ENCODE measurements at regions not wholly inside any gene's neighbourhood (a gene's known extent, or its start where the extent isn't known, plus 50 kb on each side); places are given as distances from the start of the nearest gene placed in this dataset.

GRCh38 chr7:136693166-136694119 is 175.0 kb upstream of the CHRM2 start:
- peaks cover 0 to 2% of the 10 kb centered on the region in 2 donors for H3K9me3 Mint-ChIP-seq
- no peaks in the 10 kb centered on the region for H3K27me3 Mint-ChIP-seq
- no peak overlapping the region for H3K27ac Mint-ChIP-seq
- DNase-seq (no peak), ATAC-seq (replicated peaks) (no peak)
- H3K4me3 Mint-ChIP-seq, result no peak overlapping the region
- H3K36me3 Mint-ChIP-seq (ENCODE audit: insufficient read depth), result peaks cover 3% of the 10 kb centered on the region
- no peaks in the 10 kb centered on the region for H3K4me1 Mint-ChIP-seq (ENCODE audit: low read depth in 2 of 2)

- H3K9me3 Mint-ChIP-seq, result peaks cover 7% of the 10 kb centered on the region in 2 donors
Measured at GRCh38 chr7:136692221-136692620, 176.2 kb upstream of the CHRM2 start.

GRCh38 chr7:136688601-136689000 is 179.9 kb upstream of the CHRM2 start:
- Mint-ChIP-seq H3K4me1 (ENCODE audit: low read depth in 2 of 2) (no peaks in the 10 kb centered on the region), H3K4me3 (no peak overlapping the region), H3K27ac (no peak overlapping the region), H3K27me3 (no peaks in the 10 kb centered on the region), H3K36me3 (ENCODE audit: insufficient read depth) (peaks cover 3% of the 10 kb centered on the region), H3K9me3 (peaks cover 7 to 8% of the 10 kb centered on the region in 2 donors)
- DNase-seq, result no peak
- ATAC-seq (replicated peaks), result no peak

More at GRCh38 chr7:136692221-136692620, 176.2 kb upstream of the CHRM2 start:
- Mint-ChIP-seq H3K27ac (no peak overlapping the region), H3K36me3 (ENCODE audit: insufficient read depth) (peaks cover 3% of the 10 kb centered on the region), H3K4me1 (ENCODE audit: low read depth in 2 of 2) (no peaks in the 10 kb centered on the region), H3K4me3 (no peak overlapping the region), H3K27me3 (no peaks in the 10 kb centered on the region)
- DNase-seq (no peak), ATAC-seq (replicated peaks) (no peak)

GRCh38 chr7:136687693-136688322 is 180.6 kb upstream of the CHRM2 start:
- Mint-ChIP-seq H3K36me3 (ENCODE audit: insufficient read depth) (peaks cover 3% of the 10 kb centered on the region), H3K27ac (no peak overlapping the region), H3K4me3 (no peak overlapping the region), H3K9me3 (peaks cover 7 to 8% of the 10 kb centered on the region in 2 donors), H3K4me1 (ENCODE audit: low read depth in 2 of 2) (no peaks in the 10 kb centered on the region), H3K27me3 (no peaks in the 10 kb centered on the region)
- no peak for DNase-seq
- ATAC-seq (replicated peaks), result no peak

DNA sequence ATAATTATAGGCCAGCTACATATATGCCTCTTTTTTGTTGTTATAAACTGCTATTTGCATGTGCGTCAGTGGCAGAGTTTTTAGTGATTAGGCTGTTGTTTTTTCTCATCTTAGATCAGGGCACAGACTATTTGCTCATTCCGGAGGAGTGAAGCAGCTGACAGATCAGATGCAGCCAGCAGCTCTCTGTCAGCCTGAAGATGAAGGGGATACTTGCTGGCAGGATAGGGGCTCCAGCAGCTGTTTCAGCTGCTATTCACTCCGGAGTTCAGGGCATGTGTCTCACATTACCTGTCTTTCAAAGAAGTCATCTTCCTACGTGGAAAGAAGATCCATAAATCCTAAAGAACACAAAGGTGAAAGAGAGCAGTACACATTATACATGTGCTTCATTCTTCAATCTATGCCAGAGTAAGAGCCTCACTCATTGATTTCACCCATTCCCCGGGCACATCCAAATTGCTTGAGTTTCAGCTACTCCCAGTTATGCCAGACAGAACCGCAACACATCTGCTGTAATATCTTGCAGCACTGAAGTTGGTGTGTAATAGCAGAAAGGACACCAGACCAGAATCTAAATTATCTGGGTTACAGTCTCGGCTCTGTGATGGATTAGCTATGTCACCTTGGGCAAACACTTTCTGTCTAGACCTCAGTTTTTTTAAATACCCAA is 182.8 kb upstream of the CHRM2 start:
- H3K36me3 Mint-ChIP-seq (ENCODE audit: insufficient read depth), result peaks cover 3% of the 10 kb centered on the region
- no peaks in the 10 kb centered on the region for H3K27me3 Mint-ChIP-seq
- peaks cover 8 to 15% of the 10 kb centered on the region in 2 donors for H3K9me3 Mint-ChIP-seq
- H3K4me3 Mint-ChIP-seq, result no peak overlapping the region
- H3K27ac Mint-ChIP-seq, result no peak overlapping the region
- DNase-seq (no peak), ATAC-seq (replicated peaks) (no peak)
- no peaks in the 10 kb centered on the region for H3K4me1 Mint-ChIP-seq (ENCODE audit: low read depth in 2 of 2)

DNA sequence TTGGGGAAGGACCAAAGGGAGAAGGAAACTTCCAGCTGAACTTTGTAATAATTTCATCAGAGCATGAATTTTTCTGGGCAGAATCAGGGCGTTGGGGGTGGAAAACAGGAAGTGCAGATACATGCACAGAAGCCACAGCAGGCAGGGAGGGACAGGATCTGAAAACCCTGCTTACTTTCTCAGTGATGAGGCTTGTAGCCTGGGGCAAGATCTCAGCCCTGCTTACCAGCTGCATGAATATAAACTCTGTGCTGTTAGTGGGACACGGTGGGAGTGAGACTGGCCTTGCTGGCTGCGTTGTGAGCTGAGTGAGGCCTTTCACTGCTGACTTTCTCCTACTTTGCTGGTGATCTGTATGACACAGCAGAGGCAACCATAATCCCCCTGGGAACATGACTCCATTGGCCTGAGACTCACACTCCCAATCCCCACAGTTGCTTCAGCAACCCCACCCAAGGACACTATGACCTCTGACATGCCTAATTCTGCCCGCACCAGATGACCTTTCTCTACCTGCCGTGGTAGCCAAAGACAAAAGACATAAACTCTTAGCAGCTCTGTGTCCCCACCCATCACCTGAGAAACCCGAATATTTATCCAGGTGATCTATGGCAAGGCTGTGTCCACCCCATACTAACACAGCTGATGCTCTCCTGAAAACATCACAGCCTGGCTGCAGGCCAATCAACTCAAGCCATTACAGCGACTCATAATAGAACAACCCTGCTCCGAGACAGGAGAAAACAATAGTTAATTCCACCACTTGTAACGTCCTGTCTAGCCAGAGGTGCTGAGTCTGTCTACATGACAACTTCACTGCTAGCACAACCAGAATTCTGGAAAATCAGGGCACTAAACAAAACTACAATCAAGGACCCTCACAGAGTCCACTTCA is 190.7 kb upstream of the CHRM2 start:
- no peak overlapping the region for H3K4me3 Mint-ChIP-seq
- H3K36me3 Mint-ChIP-seq (ENCODE audit: insufficient read depth), result no peaks in the 10 kb centered on the region
- DNase-seq (no peak), ATAC-seq (replicated peaks) (no peak)
- H3K27ac Mint-ChIP-seq, result no peak overlapping the region
- H3K27me3 Mint-ChIP-seq, result no peaks in the 10 kb centered on the region
- H3K4me1 Mint-ChIP-seq (ENCODE audit: low read depth in 2 of 2), result no peaks in the 10 kb centered on the region
- H3K9me3 Mint-ChIP-seq, result peaks cover 8 to 25% of the 10 kb centered on the region in 2 donors

DNA sequence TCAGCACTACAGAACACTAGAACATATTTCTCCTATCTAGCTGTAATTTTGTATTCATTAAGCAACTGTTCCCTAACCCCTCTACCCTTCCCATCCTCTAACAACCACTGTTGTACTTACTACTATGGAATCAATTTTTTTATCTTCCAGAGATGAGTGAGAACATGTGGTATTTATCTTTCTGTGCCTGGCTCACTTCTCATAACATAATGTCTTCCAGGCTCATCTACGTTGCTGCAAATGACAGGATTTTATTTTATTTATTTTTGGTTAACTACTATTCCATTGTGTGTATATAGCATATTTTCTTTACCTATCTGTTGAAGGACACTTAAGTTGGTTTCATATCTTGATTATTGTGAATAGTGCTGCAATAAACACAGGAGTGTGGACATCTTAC is 200.9 kb upstream of the CHRM2 start:
- DNase-seq, result no peak
- no peaks in the 10 kb centered on the region for H3K36me3 Mint-ChIP-seq (ENCODE audit: insufficient read depth)
- no peaks in the 10 kb centered on the region for H3K4me1 Mint-ChIP-seq (ENCODE audit: low read depth in 2 of 2)
- H3K9me3 Mint-ChIP-seq, result peaks cover 7 to 10% of the 10 kb centered on the region in 2 donors
- no peak overlapping the region for H3K4me3 Mint-ChIP-seq
- no peaks in the 10 kb centered on the region for H3K27me3 Mint-ChIP-seq
- ATAC-seq (replicated peaks), result no peak
- H3K27ac Mint-ChIP-seq, result no peak overlapping the region

GRCh38 chr7:136665878-136666509 is 202.5 kb upstream of the CHRM2 start:
- DNase-seq, result no peak
- no peak overlapping the region for H3K4me3 Mint-ChIP-seq
- no peaks in the 10 kb centered on the region for H3K27me3 Mint-ChIP-seq
- peaks cover 5 to 6% of the 10 kb centered on the region in 2 donors for H3K9me3 Mint-ChIP-seq
- no peaks in the 10 kb centered on the region for H3K36me3 Mint-ChIP-seq (ENCODE audit: insufficient read depth)
- no peaks in the 10 kb centered on the region for H3K4me1 Mint-ChIP-seq (ENCODE audit: low read depth in 2 of 2)
- no peak overlapping the region for H3K27ac Mint-ChIP-seq
- ATAC-seq (replicated peaks), result no peak

GRCh38 chr7:136664537-136664936 is 203.9 kb upstream of the CHRM2 start:
- ATAC-seq (replicated peaks) (no peak), DNase-seq (no peak)
- Mint-ChIP-seq H3K27ac (no peak overlapping the region), H3K4me1 (ENCODE audit: low read depth in 2 of 2) (no peaks in the 10 kb centered on the region), H3K27me3 (no peaks in the 10 kb centered on the region), H3K36me3 (ENCODE audit: insufficient read depth) (no peaks in the 10 kb centered on the region), H3K4me3 (no peak overlapping the region), H3K9me3 (peaks cover 0 to 6% of the 10 kb centered on the region in 2 donors)

DNA sequence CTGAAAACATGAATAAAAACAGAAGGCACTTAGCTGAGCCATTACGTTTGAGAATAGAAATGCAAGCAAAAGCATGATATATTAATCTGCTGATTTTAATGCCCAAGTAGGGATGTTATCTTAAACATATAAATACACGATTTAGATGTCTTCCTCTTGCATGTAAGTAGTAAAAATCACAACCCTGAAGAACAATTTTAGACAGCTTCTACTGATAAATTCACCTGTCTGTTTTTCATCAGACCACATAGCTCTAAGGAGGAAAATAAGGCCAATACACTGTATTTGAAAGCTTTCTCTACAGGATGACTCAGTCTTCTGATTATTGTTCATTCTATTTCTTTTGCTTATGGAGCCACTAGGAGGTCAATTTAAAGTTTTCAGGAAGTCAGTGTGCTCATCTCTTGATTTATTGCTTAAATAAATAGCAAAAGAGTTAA is 210.9 kb upstream of the CHRM2 start:
- H3K27ac Mint-ChIP-seq, result no peak overlapping the region

GRCh38 chr7:136656516-136656915 is 211.9 kb upstream of the CHRM2 start:
- H3K27ac Mint-ChIP-seq, result no peak overlapping the region
- H3K4me1 Mint-ChIP-seq (ENCODE audit: low read depth in 2 of 2), result no peaks in the 10 kb centered on the region
- ATAC-seq (replicated peaks), result no peak
- no peak for DNase-seq
- H3K36me3 Mint-ChIP-seq (ENCODE audit: insufficient read depth), result no peaks in the 10 kb centered on the region
- H3K9me3 Mint-ChIP-seq, result peaks cover 11 to 33% of the 10 kb centered on the region in 2 donors
- H3K4me3 Mint-ChIP-seq, result no peak overlapping the region
- no peaks in the 10 kb centered on the region for H3K27me3 Mint-ChIP-seq

More for the DNA sequence above, 210.9 kb upstream of the CHRM2 start:
- Mint-ChIP-seq H3K9me3 (peaks cover 14 to 28% of the 10 kb centered on the region in 2 donors), H3K27me3 (no peaks in the 10 kb centered on the region), H3K4me3 (no peak overlapping the region), H3K4me1 (ENCODE audit: low read depth in 2 of 2) (no peaks in the 10 kb centered on the region), H3K36me3 (ENCODE audit: insufficient read depth) (no peaks in the 10 kb centered on the region)
- ATAC-seq (replicated peaks) (no peak), DNase-seq (no peak)

DNA sequence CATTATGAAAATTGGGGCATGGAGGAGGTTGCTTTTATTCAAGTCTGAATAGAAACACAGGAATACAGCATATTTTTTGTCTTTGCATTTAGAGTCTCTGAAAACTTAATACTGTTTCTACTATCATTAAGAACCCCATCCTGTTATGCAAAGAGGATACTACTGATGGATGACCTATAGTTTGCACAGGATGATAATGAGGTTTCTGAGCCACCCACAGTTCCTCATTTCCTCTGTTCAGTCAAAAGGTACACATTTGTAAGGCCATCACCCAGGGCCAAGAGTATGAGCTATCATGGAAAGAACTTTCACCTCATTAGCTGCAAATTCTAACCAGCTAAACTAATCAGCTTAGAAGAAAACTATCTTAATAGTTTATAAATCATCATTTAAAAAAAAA is 213.0 kb upstream of the CHRM2 start:
- ATAC-seq (replicated peaks) (no peak), DNase-seq (no peak)
- Mint-ChIP-seq H3K27ac (no peak overlapping the region), H3K27me3 (no peaks in the 10 kb centered on the region), H3K4me1 (ENCODE audit: low read depth in 2 of 2) (no peaks in the 10 kb centered on the region), H3K36me3 (ENCODE audit: insufficient read depth) (no peaks in the 10 kb centered on the region), H3K4me3 (no peak overlapping the region), H3K9me3 (peaks cover 11 to 37% of the 10 kb centered on the region in 2 donors)
